Fibroblast of lung (primary cell): ENCODE measurements at regions not wholly inside any gene's neighbourhood (a gene's known extent, or its start where the extent isn't known, plus 50 kb on each side); places are given as distances from the start of the nearest gene placed in this dataset.
A peak's percentile ranks its signal among the peaks of the same experiment; 100 is the strongest.

Experiments used
- DNase-seq, 2 donors: peaks; one replicate each; pipeline versions ENCODE4 v3.0.0 to v3.0.0-alpha.2; 2010; ENCODE audit warnings: low read depth in 2 of 2
- H2AFZ ChIP-seq: 2 replicates; pipeline ENCODE4 v1.5.1; 2012; ENCODE audit warnings: low read length, control low read depth, inconsistent platforms
- H3K27ac ChIP-seq: 2 replicates; pipeline ENCODE4 v1.5.1; 2011; ENCODE audit warnings: low read length, control low read depth; ENCODE audit not compliant: insufficient read depth
- H3K27me3 ChIP-seq: 2 replicates; pipeline ENCODE4 v1.5.1; 2011; ENCODE audit warnings: mild to moderate bottlenecking, low read length; ENCODE audit not compliant: control insufficient read depth, insufficient read depth
- H3K36me3 ChIP-seq: 2 replicates; pipeline ENCODE4 v1.5.1; 2011; ENCODE audit warnings: low read length; ENCODE audit not compliant: control insufficient read depth, insufficient read depth
- H3K4me1 ChIP-seq: 2 replicates; pipeline ENCODE4 v1.5.1; 2011; ENCODE audit warnings: low read length; ENCODE audit not compliant: control insufficient read depth, insufficient read depth; ENCODE audit errors: extremely low read depth
- H3K4me2 ChIP-seq: 2 replicates; pipeline ENCODE4 v1.5.1; 2011; ENCODE audit warnings: low read length, control low read depth; ENCODE audit not compliant: insufficient read depth; ENCODE audit errors: extremely low read depth
- H3K4me3 ChIP-seq, 4 experiments: fragments of 200-600 bp in 1 of 4; sonication (generic) in 1 of 4; replicated peaks in 1 of 4; 2 replicates each; pipeline ENCODE4 v1.5.1; 2011 to 2016; ENCODE audit warnings: low read length in 4 of 4, low read depth in 3 of 4, mild to moderate bottlenecking in 3 of 4, control low read depth in 2 of 4, inconsistent platforms in 1 of 4, mixed read lengths in 1 of 4; ENCODE audit not compliant: insufficient read depth in 1 of 4; ENCODE audit errors: control extremely low read depth in 1 of 4
- H3K79me2 ChIP-seq: 2 replicates; pipeline ENCODE4 v1.5.1; 2012; ENCODE audit warnings: mild to moderate bottlenecking, low read length, inconsistent platforms; ENCODE audit not compliant: control insufficient read depth, insufficient read depth
- H3K9ac ChIP-seq: 2 replicates; pipeline ENCODE4 v1.5.1; 2011; ENCODE audit warnings: mild to moderate bottlenecking, low read length, control low read depth; ENCODE audit not compliant: insufficient read depth
- H3K9me3 ChIP-seq: 2 replicates; pipeline ENCODE4 v1.5.1; 2012; ENCODE audit warnings: low read depth, low read length; ENCODE audit not compliant: control insufficient read depth, insufficient read depth
- H4K20me1 ChIP-seq: 2 replicates; pipeline ENCODE4 v1.5.1; 2011; ENCODE audit warnings: low read length; ENCODE audit not compliant: control insufficient read depth, insufficient read depth; ENCODE audit errors: extremely low read depth
- CTCF ChIP-seq, 2 donors: IDR thresholded peaks in 1 of 2; conservative IDR thresholded peaks in 1 of 2; 1 replicate in 1 of 2; 2 replicates in 1 of 2; pipeline ENCODE4 v1.5.1; 2011 to 2012; ENCODE audit warnings: low read length in 2 of 2, control low read depth in 1 of 2, inconsistent platforms in 1 of 2, low read depth in 1 of 2, mild to moderate bottlenecking in 1 of 2
- EZH2 ChIP-seq: IDR thresholded peaks from 2 replicates; pipeline ENCODE4 v1.5.1; 2012; ENCODE audit warnings: low read length, control low read depth, mild to moderate bottlenecking; ENCODE audit errors: missing control alignments

- Histone ChIP-seq H2AFZ (no peak overlapping the region), H3K9me3 (no peaks in the 10 kb centered on the region), H4K20me1 (no peaks in the 10 kb centered on the region), H3K4me1 (peaks cover 21% of the 10 kb centered on the region), H3K4me2 (no peak overlapping the region), H3K9ac (no peak overlapping the region), H3K27ac (peak overlapping the region; percentile 83), H3K79me2 (no peaks in the 10 kb centered on the region), H3K4me3 (no peak overlapping the region), H3K36me3 (no peaks in the 10 kb centered on the region), H3K27me3 (no peaks in the 10 kb centered on the region)
- DNase-seq = no peak
- no peak for TF ChIP-seq EZH2
- no peak for TF ChIP-seq CTCF (conservative IDR thresholded peaks at IDR 0.05 in 1 of 2, IDR thresholded peaks at IDR 0.05 in 1 of 2; ENCODE audit: low read depth in 1 of 2, low read length in 2 of 2)
Measured at GRCh38 chr6:113352831-113353230, 504.3 kb upstream of the MARCKS start.

GRCh38 chr6:113353392-113353791 lies 503.8 kb upstream of the MARCKS start:
- H3K36me3 ChIP-seq = no peaks in the 10 kb centered on the region
- H3K4me2 ChIP-seq = no peak overlapping the region
- H3K79me2 ChIP-seq = no peaks in the 10 kb centered on the region
- peak in 1 of 2 donors; percentile 25 for DNase-seq
- TF ChIP-seq CTCF (conservative IDR thresholded peaks at IDR 0.05 in 1 of 2, IDR thresholded peaks at IDR 0.05 in 1 of 2; ENCODE audit: low read depth in 1 of 2, low read length in 2 of 2) (no peak), EZH2 (no peak)
- H4K20me1 ChIP-seq = no peaks in the 10 kb centered on the region
- H3K9ac ChIP-seq = no peak overlapping the region
- no peak overlapping the region for H2AFZ ChIP-seq
- peaks cover 21% of the 10 kb centered on the region for H3K4me1 ChIP-seq
- H3K4me3 ChIP-seq = no peak overlapping the region
- H3K9me3 ChIP-seq = no peaks in the 10 kb centered on the region
- H3K27ac ChIP-seq = peak overlapping the region; percentile 83
- H3K27me3 ChIP-seq = no peaks in the 10 kb centered on the region

GRCh38 chr6:113354204-113354895 lies 502.8 kb upstream of the MARCKS start:
- DNase-seq = no peak
- TF ChIP-seq CTCF (conservative IDR thresholded peaks at IDR 0.05 in 1 of 2, IDR thresholded peaks at IDR 0.05 in 1 of 2; ENCODE audit: low read depth in 1 of 2, low read length in 2 of 2) = no peak
- no peak for TF ChIP-seq EZH2
- no peak overlapping the region for H3K27ac ChIP-seq

More at GRCh38 chr6:113354204-113354895, 502.8 kb upstream of the MARCKS start:
- H3K79me2 ChIP-seq = no peaks in the 10 kb centered on the region
- no peaks in the 10 kb centered on the region for H3K27me3 ChIP-seq
- H3K36me3 ChIP-seq = no peaks in the 10 kb centered on the region
- no peak overlapping the region for H3K4me2 ChIP-seq
- H3K9me3 ChIP-seq = no peaks in the 10 kb centered on the region
- no peak overlapping the region for H2AFZ ChIP-seq
- H3K4me3 ChIP-seq = no peak overlapping the region
- H4K20me1 ChIP-seq = no peaks in the 10 kb centered on the region
- peaks cover 21% of the 10 kb centered on the region for H3K4me1 ChIP-seq
- no peak overlapping the region for H3K9ac ChIP-seq
